H1 (cell line): ENCODE measurements at regions not wholly inside any gene's neighbourhood (a gene's known extent, or its start where the extent isn't known, plus 50 kb on each side); places are given as distances from the start of the nearest gene placed in this dataset.

Experiments
- POLR2A ChIP-seq, 2 experiments: IDR thresholded peaks; 1 replicate in 1 of 2; 2 replicates in 1 of 2; pipeline ENCODE4 v1.6.1; 2011; ENCODE audit warnings: low read depth in 2 of 2, low read length in 2 of 2, mild to moderate bottlenecking in 2 of 2; ENCODE audit errors: control extremely low read depth in 1 of 2
- RAD21 ChIP-seq, 2 experiments: IDR thresholded peaks in 1 of 2; conservative IDR thresholded peaks in 1 of 2; 2 replicates each; pipeline ENCODE4 v1.6.1; 2011; ENCODE audit warnings: low read depth in 2 of 2, low read length in 2 of 2, improper control_type of control experiment in 1 of 2, inconsistent platforms in 1 of 2, mild to moderate bottlenecking in 1 of 2, moderate library complexity in 1 of 2
- SUZ12 ChIP-seq: fragments of 200-600 bp; sonication (generic); IDR thresholded peaks from 2 replicates; pipeline ENCODE4 v1.6.1; 2012; ENCODE audit warnings: mild to moderate bottlenecking, inconsistent platforms, low read length, moderate library complexity, mixed read lengths
- TEAD4 ChIP-seq: IDR thresholded peaks from 2 replicates; pipeline ENCODE4 v1.6.1; 2012; ENCODE audit warnings: low read depth, low read length, inconsistent platforms, mixed read lengths

- TF ChIP-seq SUZ12: no peak
- TF ChIP-seq TEAD4: no peak
- TF ChIP-seq RAD21 (IDR thresholded peaks at IDR 0.05 in 1 of 2, conservative IDR thresholded peaks at IDR 0.05 in 1 of 2; ENCODE audit: low read depth in 2 of 2, low read length in 2 of 2): no peak
- TF ChIP-seq POLR2A (IDR thresholded peaks at IDR 0.05; ENCODE audit: control extremely low read depth in 1 of 2, low read depth in 2 of 2, low read length in 2 of 2): no peak
Observed at GRCh38 chr2:199509403-199509802, 51.7 kb upstream of the SATB2 start (continued).
